ENCODE measurements at regions not wholly inside any gene's neighbourhood (a gene's known extent, or its start where the extent isn't known, plus 50 kb on each side); places are given as distances from the start of the nearest gene placed in this dataset.

DNA sequence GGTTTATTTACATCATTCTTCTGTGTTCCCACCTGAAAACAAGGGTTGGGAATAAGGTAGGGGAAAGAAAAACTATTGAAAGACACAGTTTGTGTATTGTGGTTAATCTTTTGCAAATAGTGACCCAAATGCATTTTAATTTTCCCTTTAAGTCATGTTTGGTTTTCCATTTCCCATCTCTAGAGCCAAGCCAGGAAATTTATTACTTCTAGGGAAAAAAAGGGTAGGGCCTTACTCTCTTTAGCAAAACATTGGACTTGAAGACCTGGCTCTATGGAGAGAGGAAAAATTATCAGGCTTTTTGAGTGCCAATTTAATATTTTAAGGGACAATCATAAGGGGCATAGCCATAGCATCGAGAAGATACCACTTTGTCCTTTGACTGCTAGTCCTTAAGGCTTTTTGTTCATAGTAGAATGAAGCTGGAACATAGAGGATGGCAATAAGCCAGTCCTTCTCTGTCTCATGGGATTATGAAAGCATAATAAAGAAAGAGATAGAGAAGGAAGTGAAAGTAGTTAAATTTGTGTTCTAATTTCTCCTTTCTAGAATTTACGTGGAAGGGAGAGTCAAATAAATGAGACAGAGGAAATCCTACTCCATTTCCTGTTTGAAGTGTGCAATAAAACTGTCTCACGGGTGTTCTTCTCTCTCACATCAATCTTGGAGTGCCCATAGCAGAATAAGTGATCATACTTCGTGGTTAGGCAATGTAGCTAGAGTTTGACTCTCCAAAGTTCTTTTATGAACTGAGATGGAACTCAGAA lies 50.9 kb upstream of the PPFIA2 start:
- TF ChIP-seq, protein P1, sequence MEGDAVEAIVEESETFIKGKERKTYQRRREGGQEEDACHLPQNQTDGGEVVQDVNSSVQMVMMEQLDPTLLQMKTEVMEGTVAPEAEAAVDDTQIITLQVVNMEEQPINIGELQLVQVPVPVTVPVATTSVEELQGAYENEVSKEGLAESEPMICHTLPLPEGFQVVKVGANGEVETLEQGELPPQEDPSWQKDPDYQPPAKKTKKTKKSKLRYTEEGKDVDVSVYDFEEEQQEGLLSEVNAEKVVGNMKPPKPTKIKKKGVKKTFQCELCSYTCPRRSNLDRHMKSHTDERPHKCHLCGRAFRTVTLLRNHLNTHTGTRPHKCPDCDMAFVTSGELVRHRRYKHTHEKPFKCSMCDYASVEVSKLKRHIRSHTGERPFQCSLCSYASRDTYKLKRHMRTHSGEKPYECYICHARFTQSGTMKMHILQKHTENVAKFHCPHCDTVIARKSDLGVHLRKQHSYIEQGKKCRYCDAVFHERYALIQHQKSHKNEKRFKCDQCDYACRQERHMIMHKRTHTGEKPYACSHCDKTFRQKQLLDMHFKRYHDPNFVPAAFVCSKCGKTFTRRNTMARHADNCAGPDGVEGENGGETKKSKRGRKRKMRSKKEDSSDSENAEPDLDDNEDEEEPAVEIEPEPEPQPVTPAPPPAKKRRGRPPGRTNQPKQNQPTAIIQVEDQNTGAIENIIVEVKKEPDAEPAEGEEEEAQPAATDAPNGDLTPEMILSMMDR (IDR thresholded peaks at IDR 0.05; ENCODE audit: insufficient read depth, low read depth, low read length): no peak
- DNase-seq (ENCODE audit: low read depth): peak; percentile 31
- no peak overlapping the region for H3K4me3 ChIP-seq (ENCODE audit: low read depth, low read length)

DNA sequence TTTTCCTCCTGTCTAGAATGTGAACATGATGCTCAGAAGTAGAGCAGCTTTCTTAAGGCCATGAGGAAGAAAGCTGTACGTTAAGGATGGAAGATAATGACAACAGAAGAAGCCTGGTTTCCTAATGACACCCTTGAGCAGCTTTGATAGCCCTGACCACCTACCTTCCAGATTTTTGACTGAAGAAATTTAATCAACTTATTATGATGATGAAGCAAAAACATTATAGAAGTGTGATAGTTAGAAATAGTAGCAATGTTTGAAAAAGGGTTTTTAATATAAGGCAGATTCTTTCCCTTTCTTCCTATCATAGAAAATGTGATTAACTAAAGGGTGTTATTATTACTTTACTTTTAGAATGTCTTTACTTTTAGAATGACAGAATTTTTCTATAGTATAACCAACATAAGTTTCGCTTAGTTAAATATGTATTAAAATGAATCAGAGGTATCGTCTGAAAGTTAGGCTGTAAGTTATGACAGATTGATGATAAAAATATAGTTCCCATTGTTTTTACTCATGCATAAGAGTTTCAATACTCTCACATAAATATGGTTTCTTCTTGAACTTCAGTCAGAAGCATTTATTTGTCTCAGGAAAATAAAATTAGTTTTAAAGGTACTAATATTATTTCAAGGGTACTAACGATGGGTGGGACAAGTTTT lies 50.1 kb upstream of the PPFIA2 start:
- H3K4me3 ChIP-seq (ENCODE audit: low read depth, low read length): no peak overlapping the region
- TF ChIP-seq, protein P1 (IDR thresholded peaks at IDR 0.05; ENCODE audit: insufficient read depth, low read depth, low read length): no peak
- DNase-seq (ENCODE audit: low read depth): no peak
